GM21529 (cell line): ENCODE measurements at regions not wholly inside any gene's neighbourhood (a gene's known extent, or its start where the extent isn't known, plus 50 kb on each side); places are given as distances from the start of the nearest gene placed in this dataset.

Source experiments
- ATAC-seq: cut with Tn5 transposase; IDR thresholded peaks from one replicate; pipeline ENCODE4 v1.9.1; 2021; ENCODE audit not compliant: unreplicated experiment

DNA sequence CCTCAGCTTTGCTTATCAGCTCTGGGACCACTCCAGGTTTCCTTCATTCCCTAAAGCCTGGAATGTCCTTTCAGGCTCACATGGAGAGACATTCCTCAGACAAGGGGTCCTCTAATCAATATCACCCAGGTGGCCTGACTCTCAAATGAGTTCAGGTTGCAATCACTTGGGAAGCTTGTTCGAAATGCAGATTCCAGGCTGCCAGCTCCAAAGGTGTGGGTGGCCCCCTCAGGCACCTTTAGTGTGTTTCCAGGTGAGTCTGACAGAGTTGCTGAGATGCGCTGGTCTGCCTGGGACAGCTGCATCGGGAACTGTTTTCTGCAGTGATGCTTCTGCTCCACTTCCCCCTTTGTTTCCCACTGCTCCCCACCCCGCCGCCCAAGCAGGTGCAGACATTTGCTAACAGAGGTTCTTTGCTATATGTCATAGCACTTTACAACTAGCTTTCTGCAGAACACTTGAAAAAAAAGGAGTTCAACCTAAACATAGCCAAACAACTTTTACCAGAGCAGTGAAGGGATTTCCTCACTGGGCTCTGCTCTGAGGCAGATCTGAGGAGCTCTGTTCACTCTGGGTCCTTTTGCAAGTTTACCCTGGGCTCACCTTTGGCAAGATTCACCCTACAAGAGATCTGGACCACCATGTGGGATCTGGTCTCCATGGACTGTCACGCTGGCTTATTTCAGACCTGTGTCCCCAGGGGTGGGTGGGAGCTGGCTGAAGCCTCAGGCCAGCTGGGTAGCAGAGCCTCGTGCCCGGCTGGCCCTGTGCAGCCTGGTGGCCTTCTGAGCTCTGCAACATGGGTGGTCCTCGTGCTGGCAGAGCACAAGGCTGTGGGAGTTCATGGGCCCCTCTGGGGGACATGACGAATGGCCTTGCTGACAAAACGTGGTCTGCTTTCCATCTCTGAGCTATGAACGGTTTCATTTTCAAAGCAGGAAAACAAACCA, 539.6 kb downstream of the CCDC171 start:
- no peak for ATAC-seq

DNA sequence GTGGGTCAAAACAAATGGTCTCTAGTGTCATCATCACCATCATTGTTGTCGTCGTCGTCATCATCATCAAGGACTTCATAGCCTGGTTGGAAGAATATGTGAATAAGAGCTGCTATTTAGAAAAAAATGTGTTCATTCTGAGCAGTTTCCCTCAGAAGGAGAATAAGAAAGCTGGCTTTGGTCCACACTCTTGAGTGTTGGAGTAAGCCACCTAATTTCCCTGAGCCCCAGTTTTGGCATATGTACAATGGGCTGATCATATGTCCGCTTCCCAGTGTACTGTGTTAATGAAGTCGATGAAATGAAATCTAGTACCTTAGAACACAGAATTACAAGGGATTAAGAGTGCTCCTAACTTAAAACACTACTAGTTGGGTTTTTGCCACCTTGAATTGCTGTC, 545.5 kb downstream of the CCDC171 start:
- ATAC-seq = no peak

DNA sequence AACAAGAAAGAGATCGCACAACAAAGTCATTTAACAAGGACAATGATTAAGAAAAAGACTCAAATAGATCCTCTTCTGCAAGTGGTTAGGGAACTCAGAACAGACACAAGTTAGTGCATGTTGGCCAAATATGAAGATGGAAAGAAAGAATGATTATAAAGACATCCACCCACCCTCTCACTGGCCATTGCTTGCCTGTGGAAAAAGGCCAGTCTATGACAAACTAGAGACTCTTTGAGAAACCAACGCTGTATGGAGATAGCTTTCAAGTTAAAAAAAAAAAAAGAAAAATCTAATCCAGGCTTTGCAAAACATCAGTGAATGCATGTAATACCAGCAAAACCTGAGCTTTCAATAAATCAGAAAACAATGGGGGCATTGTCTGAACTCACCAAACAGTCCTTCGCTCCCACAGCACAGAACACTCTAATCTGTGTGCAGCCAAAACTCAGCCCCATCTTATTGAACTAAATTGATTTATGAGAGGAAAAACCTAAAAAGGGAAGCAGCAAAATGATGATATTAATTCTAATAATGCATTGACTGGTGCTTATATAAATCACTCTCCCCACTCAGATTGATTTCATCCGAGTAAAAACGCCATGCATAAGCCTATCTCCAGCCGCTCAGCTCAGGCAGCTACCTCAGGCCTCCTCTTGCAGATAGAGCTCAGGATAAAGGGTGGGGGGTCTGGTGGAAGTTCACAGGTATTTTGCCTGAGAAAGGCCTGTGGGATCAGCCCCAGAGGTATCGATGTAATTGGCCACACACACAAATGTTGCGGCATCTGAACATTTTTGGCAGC, 547.1 kb downstream of the CCDC171 start:
- no peak for ATAC-seq

DNA sequence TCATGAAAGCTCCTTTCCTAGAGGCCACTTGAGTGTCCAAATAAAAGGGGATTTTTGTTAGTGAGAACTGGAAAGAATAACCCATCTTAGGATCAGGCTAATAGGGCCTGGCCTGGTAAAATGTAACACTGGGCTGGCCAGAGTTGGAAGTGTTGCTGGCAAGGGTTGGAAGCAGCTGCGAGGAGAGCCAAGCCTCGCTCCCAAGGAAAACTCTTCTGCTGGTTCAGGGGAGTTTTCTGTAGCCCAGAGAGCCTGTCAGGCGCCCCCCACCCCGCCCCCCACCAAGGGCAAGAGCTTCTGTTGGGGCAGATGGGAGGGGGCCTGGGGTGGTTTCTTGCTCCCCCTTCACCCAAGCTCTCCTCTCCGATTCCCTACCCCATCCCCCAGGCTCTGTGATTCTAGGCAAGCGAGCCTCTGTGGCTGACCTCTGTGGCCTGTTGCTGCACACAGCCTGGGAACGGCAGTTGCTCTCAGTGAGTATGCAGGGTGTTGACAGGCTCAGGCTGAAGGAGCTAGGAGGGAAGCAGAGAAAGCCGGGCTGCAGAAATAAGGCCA, 547.8 kb downstream of the CCDC171 start:
- ATAC-seq = no peak

DNA sequence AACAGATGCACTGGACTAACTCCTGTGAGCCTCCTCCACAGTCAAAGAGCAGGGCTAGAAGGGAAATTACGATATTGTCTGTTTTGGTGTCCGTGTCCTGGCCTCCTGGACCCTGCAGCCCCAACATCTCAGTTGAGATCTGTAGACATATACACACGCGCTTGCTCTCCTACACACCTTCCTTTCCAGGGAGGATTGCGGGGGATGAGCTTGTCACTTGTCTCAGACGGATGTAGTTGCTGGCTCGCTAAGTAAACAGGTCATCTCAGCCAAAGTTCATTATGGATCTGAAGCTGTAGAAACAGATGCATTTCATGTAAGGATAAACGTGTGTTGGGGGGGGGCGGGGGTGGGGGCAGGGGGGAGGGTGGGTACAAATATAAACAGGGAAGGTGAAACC, 549.3 kb downstream of the CCDC171 start:
- no peak for ATAC-seq

DNA sequence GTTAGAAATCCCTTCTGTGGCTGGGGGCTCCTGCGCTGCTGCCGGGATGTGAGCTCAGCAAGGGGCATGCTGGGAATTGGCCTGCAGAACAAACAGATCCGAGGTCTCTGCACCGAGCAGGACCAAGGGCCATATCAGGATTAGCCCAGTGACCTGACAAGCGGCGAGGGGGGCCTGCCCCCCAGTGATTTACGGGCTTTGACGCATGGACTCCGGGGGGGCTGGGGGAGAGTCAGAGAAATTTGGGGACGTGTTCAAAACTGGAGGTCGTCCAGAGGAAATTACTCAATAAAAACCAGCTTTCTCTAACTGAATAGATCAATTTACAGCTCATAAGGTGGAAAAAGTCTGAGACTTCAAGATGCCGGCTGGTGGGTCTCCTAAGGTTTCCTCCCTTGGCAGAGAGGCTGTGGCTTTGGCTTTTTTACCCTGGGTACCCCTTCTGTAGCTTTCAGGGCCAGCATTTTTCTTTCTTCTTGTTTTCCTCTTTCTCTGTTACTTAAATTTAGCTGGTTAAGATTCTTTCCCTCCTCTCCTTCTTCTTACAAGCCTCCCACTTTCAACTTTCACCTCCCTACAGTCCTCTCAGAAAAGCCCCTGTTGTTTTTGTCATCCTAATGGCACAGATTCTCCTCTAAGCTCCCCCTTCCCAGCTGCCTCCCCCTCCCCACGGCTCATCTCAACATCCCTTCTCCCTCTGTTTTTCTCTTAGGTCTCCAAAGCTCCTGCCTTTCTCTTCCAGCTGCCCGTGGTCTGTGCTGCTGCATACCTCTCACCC, 551.0 kb downstream of the CCDC171 start:
- no peak for ATAC-seq

DNA sequence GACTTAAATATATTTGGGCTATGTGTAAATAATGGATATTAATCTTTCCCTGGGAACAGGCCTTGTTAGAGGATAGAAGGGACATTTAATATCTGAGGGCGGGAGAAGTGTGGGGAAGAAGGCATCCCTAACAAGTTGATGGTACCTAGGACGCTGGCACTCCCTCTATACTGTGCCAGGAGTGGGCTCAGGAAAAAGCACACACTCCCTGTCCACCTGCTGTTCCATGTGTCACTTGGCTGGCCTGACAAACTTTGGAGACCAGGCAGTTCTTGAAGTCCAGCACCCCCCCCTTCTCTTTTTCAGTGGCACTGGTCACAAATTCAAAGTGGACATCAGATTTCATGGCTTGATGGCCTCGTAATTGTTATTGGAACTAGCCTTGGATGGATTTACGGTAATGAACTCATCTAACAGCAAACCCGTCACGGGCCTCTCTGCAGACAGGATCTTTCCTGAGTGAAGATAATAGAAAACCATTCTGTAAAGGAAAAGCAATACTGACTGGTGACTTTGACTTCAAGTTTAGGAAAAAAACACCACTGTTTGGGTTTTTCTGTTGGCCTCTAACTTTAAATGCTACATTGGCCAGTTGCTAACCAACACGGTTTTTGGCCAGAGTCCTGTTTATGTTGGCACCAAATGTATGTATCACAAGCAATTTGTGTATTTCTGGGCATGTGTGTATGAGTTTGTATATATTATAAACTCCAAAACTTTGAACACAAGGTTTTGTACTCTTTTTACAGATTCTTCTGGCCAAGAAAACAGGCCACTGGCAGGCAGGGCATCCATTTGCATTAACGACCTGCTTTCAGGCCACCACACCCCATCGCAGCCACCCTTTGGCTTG, 552.6 kb downstream of the CCDC171 start:
- no peak for ATAC-seq

DNA sequence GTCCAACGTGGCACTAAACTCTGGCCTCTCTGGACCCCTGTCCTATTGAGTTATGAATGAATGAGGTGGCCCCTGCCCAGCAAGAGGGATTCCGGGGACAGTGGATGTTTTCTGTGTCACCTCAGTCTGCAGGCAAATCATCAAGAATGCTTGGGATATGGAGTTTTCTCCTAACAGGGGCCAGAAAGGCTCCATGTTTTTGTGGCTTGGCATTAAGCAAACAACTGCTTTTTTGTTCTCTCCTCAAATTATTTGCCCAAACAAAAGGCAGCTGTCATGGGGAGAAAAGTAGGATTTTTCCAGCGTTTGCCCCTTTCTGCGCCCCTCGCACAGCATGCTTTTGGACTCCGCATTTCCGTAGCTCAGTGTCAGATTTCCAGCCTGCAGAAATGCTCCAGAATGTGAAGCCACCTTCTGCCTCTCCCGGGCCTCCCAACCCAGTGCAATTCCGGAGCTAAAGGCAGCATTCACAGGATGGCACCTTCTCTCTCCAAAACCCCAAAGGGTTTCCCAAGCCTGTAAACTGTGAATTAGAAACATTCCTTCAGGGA, 553.3 kb downstream of the CCDC171 start:
- no peak for ATAC-seq

DNA sequence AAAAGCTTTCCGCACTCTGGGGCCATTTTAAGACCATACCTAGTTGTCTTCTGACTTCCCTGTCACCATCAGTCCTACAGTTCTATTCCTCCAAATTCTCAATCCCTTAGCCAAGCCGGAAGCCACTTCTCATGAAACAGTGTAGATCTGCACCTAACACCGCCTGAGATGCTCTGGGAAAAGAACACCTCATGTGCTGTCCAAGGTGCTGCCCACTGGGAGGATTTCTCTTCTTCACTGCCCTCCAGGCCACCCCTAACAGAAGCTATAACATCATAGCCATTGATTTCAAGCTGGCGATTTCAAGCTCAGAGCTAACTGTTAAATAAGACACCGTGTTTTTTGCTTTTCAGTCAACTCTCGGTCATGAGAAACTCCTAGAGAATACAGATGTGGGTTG, 559.3 kb downstream of the CCDC171 start:
- no peak for ATAC-seq

DNA sequence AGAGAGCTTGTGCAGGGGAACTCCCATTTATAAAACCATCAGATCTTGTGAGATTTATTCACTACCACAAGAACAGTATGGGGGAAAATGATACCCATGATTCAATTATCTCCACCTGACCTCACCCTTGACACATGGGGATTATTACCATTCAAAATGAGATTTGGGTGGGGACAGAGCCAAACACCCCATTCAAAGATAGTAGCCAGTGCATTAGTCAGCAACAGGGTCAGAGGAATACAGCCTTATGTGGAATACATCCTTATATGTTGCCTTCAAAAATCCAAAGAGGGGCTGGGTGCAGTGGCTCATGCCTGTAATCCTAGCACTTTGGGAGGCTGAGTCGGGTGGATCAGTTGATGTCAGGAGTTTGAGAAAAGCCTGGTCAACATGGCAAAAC, 563.2 kb downstream of the CCDC171 start:
- no peak for ATAC-seq

DNA sequence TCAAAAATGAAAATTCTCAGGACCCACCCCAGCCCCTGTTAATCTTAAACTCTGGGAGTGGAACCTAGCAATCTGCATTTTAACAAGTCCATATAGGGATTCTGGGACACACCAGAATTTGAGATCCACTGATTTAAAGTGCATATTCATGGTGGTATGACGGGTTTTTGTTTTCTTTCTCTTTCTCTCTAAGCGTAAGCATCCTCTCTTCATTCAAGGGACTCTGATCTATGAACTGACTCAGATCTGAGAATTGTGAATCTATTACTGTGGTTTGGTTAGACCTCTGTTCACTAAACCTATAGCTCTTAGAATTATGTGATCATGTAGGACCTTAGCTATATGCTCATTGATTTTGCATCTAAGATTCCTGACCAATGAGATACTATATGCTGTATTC, 565.2 kb downstream of the CCDC171 start:
- no peak for ATAC-seq

DNA sequence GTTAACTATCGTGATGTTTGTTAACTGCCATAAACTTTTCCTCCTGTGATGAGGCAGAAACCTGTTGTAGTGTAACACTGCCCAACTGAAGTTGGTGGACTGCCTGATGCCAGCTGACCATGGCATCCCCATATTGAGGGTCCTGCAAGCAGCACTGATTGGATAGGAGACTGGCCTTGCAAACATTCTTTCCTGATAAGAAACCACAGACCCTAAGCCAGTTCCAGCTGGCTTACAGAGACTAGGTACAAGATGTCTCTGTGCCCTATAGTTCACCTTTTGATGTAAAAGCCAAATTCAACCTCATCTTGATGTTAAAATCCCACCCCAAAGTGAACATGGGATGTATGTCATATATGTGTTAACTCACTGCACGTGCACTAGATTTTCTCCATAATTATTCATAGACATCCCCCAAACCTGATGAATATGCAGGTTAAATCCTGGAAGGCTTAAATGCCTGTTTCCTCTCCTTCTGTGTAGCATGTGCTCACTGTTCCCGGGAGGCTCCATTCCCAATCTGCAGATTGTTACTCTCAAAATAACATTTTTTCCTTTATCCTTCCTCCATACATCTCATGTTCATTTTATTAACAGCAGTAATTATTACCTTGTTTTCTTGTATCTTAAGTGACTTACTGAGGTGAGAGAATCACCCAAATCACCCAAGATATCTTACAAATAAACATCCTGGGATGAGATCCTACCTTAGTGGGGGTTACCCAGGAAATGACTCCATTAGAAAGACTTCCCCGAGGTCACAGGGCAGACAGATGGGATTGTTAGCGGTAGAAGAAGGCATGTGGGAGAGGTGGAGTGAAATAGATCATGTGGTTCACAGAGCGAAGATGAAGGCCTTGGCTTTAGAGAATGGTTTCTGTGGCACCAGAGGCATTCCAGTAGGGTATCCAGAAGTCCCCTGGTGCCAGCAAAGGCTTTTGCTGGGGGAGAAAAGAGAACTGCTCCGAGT, 566.7 kb downstream of the CCDC171 start:
- ATAC-seq = no peak

DNA sequence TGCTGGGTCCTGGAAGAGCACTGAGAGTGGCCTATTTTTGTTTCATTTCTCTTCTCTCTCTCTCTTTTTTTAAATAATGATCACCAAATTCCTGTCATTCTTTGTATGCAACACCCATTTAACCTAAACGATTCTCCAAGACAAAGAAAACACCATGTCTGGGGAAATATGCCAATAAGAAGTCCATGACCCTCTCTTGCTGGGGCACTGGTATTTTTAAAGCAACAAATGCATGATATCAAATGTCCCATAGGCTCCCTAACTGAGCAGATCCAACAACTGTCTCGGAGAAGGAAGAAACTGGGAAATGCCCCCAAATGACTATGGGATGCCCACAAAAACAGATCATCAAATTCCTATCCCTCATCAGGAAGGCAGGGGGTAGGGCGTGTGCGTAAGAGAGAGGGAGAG, 567.4 kb downstream of the CCDC171 start:
- no peak for ATAC-seq

DNA sequence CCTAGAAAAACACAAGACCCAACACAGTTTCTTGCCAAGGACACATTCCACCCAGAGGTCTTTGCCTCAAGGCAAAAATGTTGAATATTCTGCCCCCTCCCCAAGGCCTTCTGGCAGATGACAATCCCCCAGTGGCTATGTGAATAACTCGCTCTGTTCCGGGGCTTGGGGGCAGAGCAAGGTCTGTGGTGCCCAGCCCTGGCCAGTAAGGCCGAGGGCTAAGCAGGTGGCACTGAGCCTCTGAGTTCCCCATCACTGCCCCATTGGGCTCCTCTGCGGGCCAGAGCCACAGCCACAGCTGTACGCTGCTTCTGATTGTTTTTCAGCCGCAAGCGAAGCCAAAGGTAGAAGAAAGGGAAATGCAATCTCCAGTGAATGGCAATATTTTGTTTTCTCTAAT, 567.9 kb downstream of the CCDC171 start:
- no peak for ATAC-seq

DNA sequence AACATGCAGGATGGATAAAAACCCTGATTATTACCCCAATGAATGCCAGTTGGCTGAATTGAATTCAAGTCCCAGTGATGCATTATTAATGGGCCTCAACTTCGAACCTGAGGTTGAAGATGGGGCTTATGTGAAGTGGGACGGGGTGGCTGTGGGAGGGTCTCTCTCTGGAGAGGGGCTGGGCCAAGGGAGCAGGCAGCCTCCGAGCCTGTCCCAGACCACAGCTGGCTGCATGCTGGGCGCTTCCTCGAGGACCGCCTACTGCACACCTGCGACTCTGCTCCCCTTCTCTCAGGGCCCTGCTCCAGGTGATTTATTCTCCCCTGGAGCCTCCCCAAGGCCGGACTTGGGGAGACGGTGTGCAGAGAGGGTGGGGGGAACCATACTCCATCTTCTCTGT, 568.3 kb downstream of the CCDC171 start:
- no peak for ATAC-seq

DNA sequence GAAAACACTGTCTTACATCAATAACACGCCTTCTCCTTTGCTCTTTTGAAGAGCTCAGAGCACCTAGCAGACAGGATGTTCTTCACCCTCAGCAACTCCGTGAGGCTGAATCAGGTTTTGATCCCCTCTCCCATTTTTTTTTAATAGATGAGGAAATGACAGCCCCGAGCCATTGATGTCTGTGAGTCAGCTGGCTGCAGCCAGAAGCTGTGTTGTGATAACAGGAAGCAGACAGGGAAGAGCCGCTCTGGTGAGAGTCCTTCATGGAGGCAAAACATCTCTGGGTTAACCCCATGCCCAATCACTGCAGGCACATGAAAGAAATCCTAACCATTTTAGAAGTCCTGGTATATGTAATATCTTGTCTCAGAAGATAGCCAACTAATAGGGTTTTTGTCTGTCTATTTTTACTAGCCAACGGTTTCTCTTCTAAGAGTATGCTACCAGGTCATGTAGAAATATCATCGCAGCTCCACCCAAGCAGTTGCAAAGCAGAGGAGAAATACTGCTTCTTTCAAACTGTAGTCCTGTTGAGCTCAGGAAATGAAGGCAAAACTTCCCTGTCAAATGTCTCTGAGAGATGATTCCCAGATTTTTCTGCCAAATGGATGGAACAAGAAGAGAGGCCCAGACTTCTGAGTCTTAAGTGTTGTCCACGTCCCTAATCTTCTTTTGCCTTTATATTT, 568.9 kb downstream of the CCDC171 start:
- no peak for ATAC-seq

DNA sequence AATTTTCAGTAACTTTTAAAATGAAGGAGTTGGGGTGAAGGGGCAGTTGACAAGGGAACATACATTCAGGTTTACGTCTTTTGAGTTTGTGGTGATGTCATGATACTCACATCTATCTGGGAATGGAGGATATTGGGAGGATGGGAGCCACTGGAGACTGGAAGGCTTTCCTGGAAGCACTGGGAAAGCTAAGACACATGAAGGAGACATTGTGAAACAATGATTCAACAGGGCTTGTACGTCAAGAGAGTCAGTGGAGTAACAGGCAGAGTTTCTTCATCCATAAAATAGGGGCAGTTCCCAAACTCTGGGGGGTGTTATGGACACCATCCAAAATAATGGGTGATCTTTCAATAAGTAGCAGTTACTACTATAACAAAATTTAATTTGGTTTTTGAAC, 572.8 kb downstream of the CCDC171 start:
- no peak for ATAC-seq

DNA sequence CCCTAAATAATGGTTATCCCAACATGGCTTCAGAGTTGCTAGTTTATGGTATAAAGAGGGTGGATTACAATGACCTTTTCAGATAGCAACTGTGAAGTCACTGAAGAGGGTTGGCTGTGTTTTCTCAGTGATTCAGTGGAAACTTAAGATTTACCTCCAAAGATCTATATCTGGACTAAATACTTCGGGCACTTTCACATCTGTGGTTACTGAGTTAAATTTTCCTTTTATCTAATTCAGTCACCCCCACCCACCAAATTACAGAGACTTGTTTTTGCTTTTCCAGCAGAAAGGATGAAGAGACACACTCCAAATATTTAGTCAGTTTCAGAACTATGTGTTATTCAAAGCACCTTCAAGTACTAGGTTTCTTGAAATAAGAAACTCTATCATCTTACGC, 573.2 kb downstream of the CCDC171 start:
- no peak for ATAC-seq
